RKO (cell line): ENCODE measurements at regions not wholly inside any gene's neighbourhood (a gene's known extent, or its start where the extent isn't known, plus 50 kb on each side); places are given as distances from the start of the nearest gene placed in this dataset.
"Not testable (repeated sequence)": the region's sequence is repeated elsewhere in the genome, so short reads cannot be mapped to it uniquely, and the experiment has no call there.

ENCODE experiments used
- DNase-seq: peaks from one replicate; pipeline ENCODE4 v3.0.0-alpha.2; 2016; ENCODE audit warnings: low spot score

GRCh38 chr20:36082315-36082915, 72.1 kb upstream of the EPB41L1 start:
- DNase-seq = no peak

GRCh38 chr20:36083200-36083599, 71.3 kb upstream of the EPB41L1 start:
- not testable (repeated sequence) for DNase-seq

- DNase-seq = no peak
Observed at GRCh38 chr20:36084356-36084755, 70.2 kb upstream of the EPB41L1 start.

GRCh38 chr20:36084897-36085613, 69.5 kb upstream of the EPB41L1 start:
- DNase-seq = no peak

GRCh38 chr20:36085686-36086267, 68.8 kb upstream of the EPB41L1 start:
- DNase-seq = peak; percentile 65

- no peak for DNase-seq
Observed at GRCh38 chr20:36086767-36087166, 67.8 kb upstream of the EPB41L1 start.

GRCh38 chr20:36090223-36090622, 64.3 kb upstream of the EPB41L1 start:
- DNase-seq = no peak

GRCh38 chr20:36091561-36092397, 62.8 kb upstream of the EPB41L1 start:
- no peak for DNase-seq

GRCh38 chr20:36092398-36093024, 62.0 kb upstream of the EPB41L1 start:
- DNase-seq = peak; percentile 40

GRCh38 chr20:36093025-36093803, 61.3 kb upstream of the EPB41L1 start:
- DNase-seq = peak; percentile 32

GRCh38 chr20:36093804-36094145, 60.8 kb upstream of the EPB41L1 start:
- no peak for DNase-seq

- no peak for DNase-seq
Observed at GRCh38 chr20:36094497-36094896, 60.0 kb upstream of the EPB41L1 start.

- no peak for DNase-seq
Observed at GRCh38 chr20:36096435-36096834, 58.1 kb upstream of the EPB41L1 start.

- DNase-seq = no peak
Observed at GRCh38 chr20:36097337-36098151, 57.0 kb upstream of the EPB41L1 start.

- no peak for DNase-seq
Observed at GRCh38 chr20:36098364-36098763, 56.2 kb upstream of the EPB41L1 start.

- DNase-seq = no peak
Observed at GRCh38 chr20:36099106-36099505, 55.4 kb upstream of the EPB41L1 start.

GRCh38 chr20:36101192-36101591, 53.3 kb upstream of the EPB41L1 start:
- no peak for DNase-seq

GRCh38 chr20:36102306-36102705, 52.2 kb upstream of the EPB41L1 start:
- no peak for DNase-seq

- no peak for DNase-seq
Observed at GRCh38 chr20:36102809-36103596, 51.5 kb upstream of the EPB41L1 start.

- DNase-seq = no peak
Observed at GRCh38 chr20:36104244-36104643, 50.3 kb upstream of the EPB41L1 start.
